Muscle of arm (tissue), 1 donor: ENCODE measurements at regions not wholly inside any gene's neighbourhood (a gene's known extent, or its start where the extent isn't known, plus 50 kb on each side); places are given as distances from the start of the nearest gene placed in this dataset.
"Not testable (repeated sequence)": the region's sequence is repeated elsewhere in the genome, so short reads cannot be mapped to it uniquely, and the experiment has no call there.

Experiments used
- DNase-seq: peaks from one replicate; pipeline ENCODE4 v3.0.0-alpha.2; 2013

DNA sequence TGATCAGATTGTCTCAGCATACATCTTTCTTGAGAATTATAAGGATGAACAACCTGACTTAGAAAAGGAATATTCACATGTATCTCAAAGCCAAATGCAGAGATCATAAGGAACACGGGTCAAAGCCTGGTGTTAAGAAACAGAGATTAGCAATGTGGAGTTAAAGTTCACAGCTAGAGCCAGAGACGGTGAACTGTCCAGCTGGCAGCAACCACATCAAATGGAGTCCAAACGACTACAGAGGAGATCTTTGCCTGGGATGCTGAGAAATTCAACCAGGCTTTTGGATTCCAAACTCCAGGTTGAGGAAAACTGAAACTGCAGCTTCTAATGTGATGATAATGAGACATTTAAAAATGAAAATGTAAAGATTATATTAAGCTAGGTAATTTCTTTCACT is 939.9 kb upstream of the NXPH2 start:
- no peak for DNase-seq

DNA sequence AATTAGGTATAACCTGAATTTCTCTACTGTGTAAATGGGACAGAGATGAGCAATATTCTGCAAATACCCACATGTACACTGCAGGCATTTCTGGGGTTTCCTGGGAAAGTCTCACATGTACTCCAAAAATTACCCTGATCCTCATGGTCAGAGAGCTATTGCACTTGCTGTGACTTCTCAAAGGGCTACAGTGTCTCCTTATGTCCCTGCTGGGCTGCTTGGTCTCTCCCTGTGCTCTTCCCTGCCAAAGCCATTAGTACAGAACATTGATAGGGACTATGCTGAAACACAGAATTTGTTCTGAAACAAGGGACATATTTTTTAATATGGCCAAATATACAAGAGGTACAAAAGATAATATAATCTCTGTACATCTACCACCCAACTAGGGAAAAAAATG is 924.4 kb upstream of the NXPH2 start:
- DNase-seq, result no peak

DNA sequence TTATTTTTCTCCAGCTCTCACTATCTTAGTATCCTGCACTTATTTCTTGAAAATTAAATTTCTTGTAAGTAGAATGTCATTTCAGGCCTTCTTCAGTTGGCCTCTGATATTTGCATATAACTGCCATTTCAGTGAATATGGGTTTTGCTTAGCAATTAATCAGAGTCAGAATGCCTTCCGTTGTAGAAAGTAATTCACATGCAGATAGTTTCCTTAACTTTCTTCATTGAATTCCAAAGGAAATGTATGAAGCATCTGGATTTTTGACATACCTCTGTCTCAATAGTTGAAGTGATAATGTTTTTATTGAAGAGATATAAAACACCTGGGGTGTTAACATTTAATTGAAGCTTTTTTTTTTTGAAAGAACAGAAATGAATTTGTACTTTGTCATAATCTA is 914.1 kb upstream of the NXPH2 start:
- no peak for DNase-seq

DNA sequence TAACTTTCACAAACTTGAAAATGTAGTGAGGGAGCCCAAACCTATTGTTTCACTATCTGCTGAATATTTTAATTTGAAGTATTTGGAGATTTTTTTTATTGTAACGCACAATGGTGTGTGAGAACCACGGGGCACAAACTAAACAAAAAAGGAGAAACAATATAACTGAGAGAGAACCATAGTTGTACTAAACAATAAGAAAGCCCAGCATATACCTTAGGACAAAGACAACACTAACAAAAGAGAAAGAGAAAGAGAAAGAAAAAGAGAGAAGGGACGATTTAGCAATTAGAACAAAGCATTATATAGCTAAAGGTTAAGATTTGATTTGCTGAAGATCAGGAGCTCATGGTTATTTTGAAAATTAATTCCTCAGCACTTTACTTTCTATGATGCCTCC is 906.0 kb upstream of the NXPH2 start:
- no peak for DNase-seq

DNA sequence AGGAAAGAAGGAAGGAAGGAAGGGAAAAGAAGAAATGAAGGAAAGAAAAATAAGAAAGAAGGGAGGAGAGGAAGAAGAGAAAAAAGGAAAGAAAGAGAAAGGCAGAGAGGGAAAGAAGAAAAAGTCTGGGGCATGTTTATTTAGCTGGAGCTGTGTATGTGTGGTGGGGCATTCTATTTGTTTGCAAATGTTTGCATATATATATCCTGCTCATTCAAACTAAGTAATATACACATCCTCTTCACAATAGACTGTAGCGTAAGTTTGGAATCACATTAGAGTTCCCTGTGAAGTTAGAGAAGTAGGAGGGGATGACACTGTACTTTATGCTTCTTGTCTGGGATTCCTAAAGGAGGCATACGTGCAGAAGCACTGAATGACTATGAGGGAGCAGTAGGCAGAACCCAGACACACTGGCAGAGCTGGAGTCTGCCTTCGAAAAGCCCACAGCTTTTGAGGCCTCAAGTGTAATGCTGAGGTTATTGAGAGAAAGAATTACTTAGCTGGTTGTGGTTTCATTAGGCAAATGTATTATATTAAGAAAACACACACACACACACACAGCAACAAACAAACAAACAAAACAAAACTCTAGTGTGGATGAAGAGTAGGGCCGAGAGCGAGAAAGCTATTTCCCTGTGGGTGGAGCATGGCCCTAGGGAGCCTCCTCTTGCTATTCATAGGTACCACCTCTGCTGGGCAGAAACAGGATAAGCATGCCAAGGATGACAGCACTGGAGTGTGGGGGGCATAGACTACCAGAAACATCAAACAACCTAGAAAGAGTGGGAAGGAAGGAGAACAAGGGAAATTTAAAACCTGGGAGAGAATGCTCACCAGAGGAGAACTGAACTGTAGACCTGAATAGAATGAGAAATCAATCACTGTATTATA is 905.1 kb upstream of the NXPH2 start:
- no peak for DNase-seq

DNA sequence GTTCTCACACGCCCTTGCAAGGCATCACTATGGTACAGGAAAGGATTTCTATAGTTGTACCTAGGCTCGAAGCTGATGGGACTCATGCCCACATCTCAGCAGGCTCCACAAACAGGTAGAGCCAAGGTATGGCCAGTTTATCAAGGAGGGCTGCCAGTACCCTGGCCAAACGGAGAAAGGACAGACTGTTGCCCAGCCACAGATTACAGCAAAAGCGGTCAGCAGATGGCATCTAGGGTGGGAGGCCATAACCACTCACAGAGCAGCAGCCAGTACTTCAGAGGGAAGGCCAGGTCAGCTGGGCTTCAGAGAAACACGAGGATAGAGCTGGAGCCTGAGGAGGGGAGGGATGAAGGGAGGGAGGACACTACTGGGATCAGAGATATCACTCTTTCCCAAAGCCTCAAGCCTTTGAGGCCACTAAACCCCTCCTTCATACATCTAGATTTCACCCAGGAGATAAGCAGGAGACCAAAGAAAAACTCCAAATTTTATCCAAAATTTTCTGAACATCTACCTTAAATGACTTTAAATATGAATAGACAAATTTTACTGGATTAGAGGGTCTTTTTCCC is 904.2 kb upstream of the NXPH2 start:
- no peak for DNase-seq

DNA sequence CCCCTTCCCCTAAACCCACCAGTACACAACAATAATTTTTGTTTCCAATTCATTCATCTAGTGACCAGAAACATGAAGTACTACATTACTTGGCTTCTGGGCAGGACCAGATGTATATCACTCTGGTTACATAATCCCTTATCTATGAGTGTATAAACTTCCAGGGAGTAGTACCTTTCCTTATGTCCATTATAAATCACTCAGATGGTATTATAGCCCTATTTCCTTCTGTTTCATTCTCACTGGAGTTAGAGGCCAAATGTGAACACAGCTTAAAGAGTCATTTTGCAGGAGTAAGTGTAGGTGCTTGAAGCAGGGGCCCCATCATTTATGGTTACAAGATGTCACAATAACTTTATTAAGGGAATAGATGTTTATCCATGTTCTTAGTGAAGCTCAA is 894.4 kb upstream of the NXPH2 start:
- no peak for DNase-seq

DNA sequence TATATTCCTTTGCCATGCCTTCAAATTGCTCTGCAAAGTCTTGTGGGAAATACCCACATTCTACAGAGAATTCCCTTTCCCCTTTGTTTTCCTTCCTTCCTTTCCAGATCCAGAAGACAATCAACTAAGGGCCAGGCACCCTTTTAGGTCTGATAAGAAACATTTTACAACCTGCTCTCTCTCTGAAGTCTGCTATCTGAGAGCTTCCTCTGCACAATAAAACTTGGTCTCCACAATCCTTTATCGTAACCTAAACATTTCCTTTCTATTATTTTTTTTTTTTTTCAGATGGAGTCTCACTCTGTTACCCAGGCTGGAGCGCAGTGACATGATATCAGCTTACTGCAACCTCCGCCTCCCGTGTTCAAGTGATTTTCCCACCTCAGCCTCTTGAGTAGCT is 893.3 kb upstream of the NXPH2 start:
- not testable (repeated sequence) for DNase-seq

DNA sequence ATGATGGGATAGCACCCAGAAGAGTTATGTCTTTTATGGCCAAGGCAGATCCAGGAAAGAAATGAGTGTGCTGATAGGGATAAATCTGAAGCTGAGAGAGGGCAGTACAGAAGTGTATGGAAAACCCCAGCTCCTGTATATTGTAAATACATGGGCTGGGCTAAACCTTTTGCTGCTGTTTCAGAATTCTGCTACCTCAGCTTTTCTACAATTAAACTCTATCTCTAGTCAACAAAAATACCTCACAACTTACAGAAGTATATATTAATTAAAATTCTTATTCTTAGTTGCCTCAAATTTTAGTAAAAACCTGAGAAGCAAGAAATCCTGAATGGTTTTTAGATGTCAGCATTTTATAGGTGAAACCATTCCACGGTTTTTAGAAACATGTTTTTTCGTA is 889.5 kb upstream of the NXPH2 start:
- DNase-seq, result no peak

DNA sequence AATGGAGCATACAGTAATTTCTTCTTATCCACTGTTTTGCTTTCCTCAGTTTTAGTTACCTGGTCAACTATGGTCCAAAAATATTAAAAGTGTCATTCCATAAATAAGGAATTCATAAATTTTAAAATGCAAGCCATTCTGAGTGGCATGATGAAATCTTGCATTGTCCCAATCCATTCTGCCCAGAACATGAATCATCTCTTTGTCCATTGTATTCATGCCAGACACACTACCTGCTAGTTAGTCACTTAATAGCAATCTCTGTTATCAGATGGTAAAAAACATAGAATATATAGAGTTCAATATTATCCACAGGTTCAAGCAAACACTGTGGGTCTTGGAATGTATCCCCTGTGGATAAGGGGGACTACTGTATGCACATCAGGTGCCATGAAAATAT is 872.2 kb upstream of the NXPH2 start:
- no peak for DNase-seq

DNA sequence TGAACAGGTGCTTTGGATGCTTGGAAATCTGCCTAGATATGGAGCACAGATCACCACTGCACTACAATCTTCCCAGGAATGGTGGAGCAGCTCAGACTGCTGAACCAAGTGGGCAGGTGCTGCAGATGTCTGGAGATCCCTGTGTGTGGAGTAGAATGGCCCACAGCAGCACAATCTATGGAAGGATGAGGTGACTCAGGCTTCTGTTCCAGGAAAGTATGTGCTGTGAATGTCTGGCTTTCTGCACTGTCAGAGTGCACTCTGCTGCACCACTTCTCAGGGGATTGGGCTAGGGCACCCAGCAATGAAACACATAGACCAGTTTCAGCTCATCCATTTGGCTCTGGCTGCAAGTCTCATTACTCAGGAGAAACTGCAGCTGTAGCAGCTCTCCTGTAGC is 865.4 kb upstream of the NXPH2 start:
- DNase-seq, result no peak

DNA sequence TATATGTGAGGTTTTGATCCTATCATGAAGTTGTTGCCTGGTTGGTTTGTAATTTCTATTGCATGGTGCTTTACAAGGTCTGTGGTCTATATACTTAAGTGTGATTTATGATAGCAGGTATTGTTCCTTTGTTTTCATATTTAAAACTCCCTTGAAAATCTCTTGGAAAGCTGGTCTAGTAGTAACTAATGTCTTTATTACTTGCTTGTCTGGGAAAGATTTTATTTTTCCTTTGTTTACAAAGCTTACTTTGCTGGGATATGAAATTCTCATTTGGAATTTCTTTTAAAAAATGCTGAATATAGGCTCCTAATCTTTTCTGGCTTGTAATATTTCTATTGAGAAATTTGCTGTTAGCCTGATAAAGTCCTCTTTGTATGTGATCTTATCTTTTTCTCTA is 862.9 kb upstream of the NXPH2 start:
- no peak for DNase-seq

DNA sequence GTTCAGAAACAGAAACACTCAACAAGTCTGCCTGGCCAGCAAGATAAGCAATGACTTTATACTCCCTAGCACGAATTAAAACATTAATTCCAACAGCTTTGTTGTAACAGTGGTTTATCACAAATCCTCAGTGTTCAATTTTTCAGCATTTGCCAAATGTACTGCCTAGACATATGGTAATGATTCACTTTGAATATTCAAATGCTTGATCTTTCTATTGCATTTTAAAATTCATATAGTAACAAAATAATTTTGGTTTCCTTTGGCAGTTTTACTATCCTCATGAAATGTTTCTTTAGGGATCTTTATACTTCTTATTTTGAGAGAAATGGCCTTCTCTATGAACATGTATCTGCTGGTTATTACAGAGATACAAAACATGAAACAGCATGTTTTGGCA is 851.8 kb upstream of the NXPH2 start:
- DNase-seq, result peak; percentile 12

DNA sequence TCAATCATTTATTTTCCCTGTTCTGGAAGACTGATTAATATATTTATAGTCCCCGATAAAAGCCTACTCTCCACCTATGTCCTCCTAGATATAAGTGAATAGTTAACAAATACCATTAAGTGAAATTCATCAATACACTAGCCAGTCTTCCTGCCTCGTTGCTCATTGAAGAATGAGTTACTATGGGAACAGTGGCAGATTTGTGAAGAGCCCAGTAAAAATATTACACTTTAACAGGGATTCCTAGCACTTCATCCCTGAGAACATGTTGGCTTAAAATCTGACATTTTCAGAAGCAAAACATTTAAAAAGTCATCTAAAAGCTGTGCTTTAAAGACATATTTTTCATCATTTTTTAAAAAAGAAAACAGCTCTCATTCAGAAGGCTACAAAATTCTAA is 848.7 kb upstream of the NXPH2 start:
- DNase-seq, result no peak

DNA sequence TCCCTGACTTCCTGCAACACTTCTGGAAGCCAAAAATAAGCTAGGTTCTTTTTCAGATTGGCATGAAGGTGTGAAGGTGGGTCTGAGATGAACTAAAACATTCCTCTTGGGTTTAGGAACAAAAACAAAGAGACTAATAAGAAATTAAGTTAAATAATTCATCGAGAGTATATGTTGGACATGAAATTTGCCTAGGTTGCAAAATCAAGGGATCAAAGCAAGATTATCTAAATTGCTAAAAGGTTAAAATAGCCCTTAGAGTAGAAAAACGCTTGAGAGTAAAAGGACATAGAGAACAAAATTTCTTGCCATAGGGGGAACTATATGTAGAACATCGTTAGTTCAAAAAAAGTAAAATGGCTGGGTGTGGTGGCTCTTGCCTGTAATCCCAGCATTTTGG is 845.9 kb upstream of the NXPH2 start:
- no peak for DNase-seq

DNA sequence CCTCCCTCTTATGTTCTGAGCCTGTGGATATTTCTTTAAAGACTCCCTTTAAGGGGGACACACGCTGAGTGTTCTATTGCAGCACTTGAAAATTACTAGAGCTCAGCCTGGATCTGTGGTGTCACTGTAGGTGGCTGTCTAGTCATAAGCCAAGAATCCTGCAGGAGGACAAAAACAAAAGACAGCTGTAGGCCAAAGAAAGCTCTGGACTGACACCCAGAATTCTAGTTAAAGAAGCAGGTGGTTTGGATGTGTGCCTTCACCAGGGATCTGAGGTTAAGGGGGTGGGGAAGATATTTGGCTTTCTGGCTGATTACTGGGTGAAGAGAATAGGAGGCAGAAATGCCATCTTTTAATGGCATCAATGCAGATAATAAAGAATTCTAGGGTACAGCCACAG is 842.5 kb upstream of the NXPH2 start:
- no peak for DNase-seq

DNA sequence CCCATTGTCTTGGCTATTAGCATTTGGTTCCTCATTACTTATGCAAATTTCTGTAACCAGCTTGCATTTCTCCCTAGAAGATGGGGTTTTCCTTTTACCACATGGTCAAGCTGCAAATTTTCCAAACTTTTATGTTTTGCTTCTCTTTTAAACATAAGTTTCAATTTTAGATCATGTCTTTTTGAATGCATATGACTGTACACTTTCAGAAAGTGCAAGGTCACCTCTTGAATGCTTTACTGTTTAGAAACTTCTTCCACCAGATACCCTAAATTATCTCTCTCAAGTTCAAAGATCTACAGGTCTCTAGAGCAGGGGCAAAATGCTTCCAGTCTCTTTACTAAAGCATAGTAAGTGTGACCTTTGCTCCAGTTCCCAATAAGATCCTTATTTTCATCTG is 837.6 kb upstream of the NXPH2 start:
- no peak for DNase-seq

DNA sequence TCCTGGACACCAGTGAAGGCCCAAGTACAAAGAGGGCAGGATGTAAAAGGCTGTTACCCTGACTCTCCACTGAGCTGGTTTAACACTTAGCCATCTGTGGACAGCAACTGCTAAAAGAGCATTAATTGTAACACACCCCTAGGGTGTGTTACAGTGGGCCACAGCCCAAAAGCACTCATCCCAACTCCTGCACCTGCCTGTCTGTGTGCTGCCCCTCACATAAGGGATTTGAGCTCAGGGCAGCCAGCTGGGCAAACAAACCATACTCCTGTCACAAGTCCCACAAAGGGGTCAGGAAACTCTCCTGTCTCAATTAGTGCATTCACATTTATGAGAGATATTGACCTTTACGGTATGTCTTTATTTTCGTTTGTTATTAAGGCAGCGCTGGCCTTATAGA is 833.1 kb upstream of the NXPH2 start:
- no peak for DNase-seq

DNA sequence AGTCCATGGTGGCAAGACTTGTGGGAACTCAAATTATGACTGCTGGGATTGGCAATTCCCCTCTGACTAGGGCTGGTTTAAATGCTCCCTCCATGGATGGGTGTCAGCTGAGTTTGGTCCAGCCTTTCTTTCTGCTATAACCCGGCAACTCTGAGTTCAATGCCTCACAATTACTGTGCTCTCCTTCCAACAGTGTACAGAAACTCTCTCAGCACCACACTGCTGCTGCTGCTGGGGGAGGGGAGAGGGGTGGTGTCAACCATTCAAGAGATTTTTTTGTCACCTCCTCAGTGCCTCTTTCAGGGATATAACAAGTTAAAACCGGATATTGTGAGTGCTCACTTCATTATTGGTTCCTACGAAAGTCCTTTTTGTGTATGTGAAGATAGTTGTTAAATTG is 830.3 kb upstream of the NXPH2 start:
- DNase-seq, result no peak

DNA sequence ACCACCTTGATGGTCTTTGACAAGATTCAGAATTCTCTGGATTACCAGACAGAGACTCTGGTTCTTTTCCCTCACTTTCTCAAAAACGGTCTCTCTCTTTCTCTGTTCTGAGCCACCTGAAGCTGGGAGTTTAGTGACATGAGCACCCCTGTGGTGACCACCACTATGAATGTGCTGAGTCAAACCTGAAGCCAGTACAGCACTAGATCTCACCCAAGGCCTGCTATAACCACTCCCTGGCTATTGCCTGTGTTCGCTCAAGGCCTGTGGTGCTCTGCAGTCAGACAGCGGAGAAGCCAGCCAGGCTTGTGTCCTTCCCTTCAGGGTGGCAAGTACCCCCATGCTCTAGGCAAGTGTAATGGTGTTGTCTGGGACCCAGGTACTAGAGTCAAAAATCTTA is 828.9 kb upstream of the NXPH2 start:
- no peak for DNase-seq

DNA sequence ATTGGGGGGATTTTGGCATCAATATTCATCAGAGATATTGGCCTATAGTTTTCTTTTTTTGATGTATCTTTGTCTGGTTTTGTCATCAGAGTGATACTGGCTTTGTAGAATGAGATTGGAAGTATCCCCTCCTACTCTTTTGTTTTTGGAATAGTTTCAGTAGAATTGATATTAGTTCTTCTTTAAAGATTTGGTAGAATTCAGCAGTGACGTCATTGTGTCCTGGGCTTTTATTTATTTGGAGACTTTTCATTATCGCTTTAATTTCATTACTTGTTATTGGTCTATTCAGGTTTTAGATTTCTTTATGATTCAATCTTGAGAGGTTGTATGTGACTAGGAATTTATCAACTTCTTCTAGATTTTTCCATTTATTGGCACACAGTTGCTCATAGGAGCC is 825.5 kb upstream of the NXPH2 start:
- DNase-seq, result no peak

DNA sequence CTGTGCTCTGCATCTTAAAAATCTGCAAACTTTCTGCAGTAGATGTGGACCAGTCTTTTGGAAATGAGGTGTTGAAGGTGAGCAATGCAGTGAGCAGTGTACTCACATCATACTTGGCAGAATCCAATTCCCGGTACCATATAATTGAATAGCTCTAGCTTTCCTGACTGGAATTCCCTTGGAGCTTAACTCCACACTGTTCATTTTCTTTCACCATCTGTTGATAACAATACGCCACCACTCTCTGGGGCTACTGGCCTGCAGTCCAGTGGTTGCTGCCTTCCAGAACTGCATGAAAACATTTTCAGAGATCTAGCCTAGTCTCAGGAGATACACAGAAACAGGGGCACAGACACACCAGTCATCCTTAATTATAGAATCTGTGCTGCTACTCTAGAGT is 820.0 kb upstream of the NXPH2 start:
- no peak for DNase-seq

DNA sequence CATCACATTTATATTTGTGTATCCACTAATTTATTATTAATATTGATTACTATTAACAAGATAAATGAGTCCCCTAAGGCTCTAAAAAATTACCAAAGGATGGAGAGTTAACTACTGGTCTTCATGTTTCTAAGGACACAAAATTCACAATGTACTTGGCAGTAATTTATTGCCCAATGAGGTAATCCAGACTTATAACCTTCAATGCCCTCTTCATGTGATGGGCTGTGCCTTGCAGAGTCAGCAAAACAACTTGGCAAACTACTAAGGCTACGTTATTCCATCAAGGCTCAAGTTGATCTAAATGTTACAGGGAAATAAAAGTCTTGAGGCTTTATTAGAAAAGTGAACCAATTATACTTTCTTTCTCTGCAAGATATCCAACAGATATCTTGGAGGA is 804.9 kb upstream of the NXPH2 start:
- no peak for DNase-seq

DNA sequence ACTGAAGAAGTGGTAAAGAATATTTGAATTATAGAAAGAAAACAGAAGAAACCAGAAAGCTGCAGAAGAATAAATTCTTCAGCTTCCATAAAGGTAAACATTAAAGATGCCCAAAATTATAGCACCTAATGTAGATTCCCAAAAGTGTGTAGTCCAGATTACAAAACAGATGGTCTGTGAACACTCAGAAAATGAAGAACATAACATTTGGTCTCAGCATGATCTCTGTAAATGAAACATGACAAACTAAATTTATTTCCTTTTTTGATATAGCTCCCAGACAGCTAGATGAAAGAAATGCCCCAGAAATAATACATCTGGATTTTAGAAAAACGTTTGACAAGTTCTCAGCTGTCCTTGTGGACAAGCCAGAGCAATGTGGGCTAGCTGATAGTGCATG is 794.2 kb upstream of the NXPH2 start:
- no peak for DNase-seq
